Naive thymus-derived CD4-positive, alpha-beta T cell (primary cell): ENCODE measurements at regions not wholly inside any gene's neighbourhood (a gene's known extent, or its start where the extent isn't known, plus 50 kb on each side); places are given as distances from the start of the nearest gene placed in this dataset.

Experiments
- ATAC-seq: fragments of 150-1000 bp; cut with Tn5 transposase; 2 replicates; pipeline ENCODE4 v1.10.0; 2021; ENCODE audit warnings: mild to moderate bottlenecking, moderate library complexity
- CTCF ChIA-PET: fragments of 350-600 bp; sonication (Branson Sonifier 250); formaldehyde crosslinking; loops from one replicate; lab custom pipeline; 2021; ENCODE audit warnings: antibody characterized with exemption; lab: Charles Lee
- POLR2A ChIA-PET: fragments of 350-600 bp; sonication (Branson Sonifier 250); formaldehyde crosslinking; loops from one replicate; lab custom pipeline; 2021; ENCODE audit warnings: antibody characterized with exemption, inconsistent platforms; lab: Charles Lee
- DNase-seq, 9 donors: peaks; one replicate each; pipeline versions ENCODE4 v3.0.0 to v3.0.0-alpha.2; 2020 to 2022; ENCODE audit warnings: mixed read lengths in 1 of 9
- H3K27ac ChIP-seq: one replicate; pipeline ENCODE4 v1.7.0; 2013; ENCODE audit warnings: mild to moderate bottlenecking, low read depth, low read length, moderate library complexity
- H3K27me3 ChIP-seq, 2 donors: one replicate each; pipeline ENCODE4 v1.7.0; 2013; ENCODE audit warnings: low read length in 2 of 2, mild to moderate bottlenecking in 2 of 2, moderate library complexity in 2 of 2; ENCODE audit not compliant: control insufficient read depth in 2 of 2, insufficient read depth in 2 of 2
- H3K36me3 ChIP-seq, 3 experiments: 1 replicate in 2 of 3; 2 replicates in 1 of 3; pipeline ENCODE4 v1.7.0; 2013; ENCODE audit warnings: low read length in 3 of 3, mild to moderate bottlenecking in 3 of 3, moderate library complexity in 1 of 3; ENCODE audit not compliant: insufficient read depth in 3 of 3, control insufficient read depth in 2 of 3
- H3K4me1 ChIP-seq, 2 donors: one replicate each; pipeline ENCODE4 v1.7.0; 2013; ENCODE audit warnings: low read length in 2 of 2, mild to moderate bottlenecking in 2 of 2, moderate library complexity in 1 of 2; ENCODE audit not compliant: control insufficient read depth in 2 of 2, insufficient read depth in 2 of 2
- H3K4me3 ChIP-seq: 2 replicates; pipeline ENCODE4 v1.7.0; 2013; ENCODE audit warnings: mild to moderate bottlenecking, low read length
- H3K9me3 ChIP-seq, 3 experiments: 1 replicate in 2 of 3; 2 replicates in 1 of 3; pipeline ENCODE4 v1.7.0; 2013; ENCODE audit warnings: low read length in 3 of 3; ENCODE audit not compliant: control insufficient read depth in 2 of 3
- H3K27ac Mint-ChIP-seq, 9 donors: one replicate each; pipeline ENCODE4 v1.8.0; 2020 to 2022; ENCODE audit warnings: mixed read lengths in 9 of 9, mild to moderate bottlenecking in 8 of 9, moderate library complexity in 5 of 9, inconsistent platforms in 2 of 9
- H3K27me3 Mint-ChIP-seq, 5 donors: one replicate each; pipeline ENCODE4 v1.8.0; 2021 to 2022; ENCODE audit warnings: mixed read lengths in 5 of 5, mild to moderate bottlenecking in 1 of 5
- H3K36me3 Mint-ChIP-seq, 5 donors: one replicate each; pipeline ENCODE4 v1.8.0; 2020 to 2022; ENCODE audit warnings: mixed read lengths in 5 of 5, mild to moderate bottlenecking in 3 of 5, inconsistent platforms in 1 of 5
- H3K4me1 Mint-ChIP-seq, 7 donors: one replicate each; pipeline ENCODE4 v1.8.0; 2020 to 2022; ENCODE audit warnings: mixed read lengths in 7 of 7, mild to moderate bottlenecking in 3 of 7, inconsistent platforms in 1 of 7
- H3K4me3 Mint-ChIP-seq, 10 donors: one replicate each; pipeline ENCODE4 v1.8.0; 2020 to 2022; ENCODE audit warnings: mild to moderate bottlenecking in 10 of 10, mixed read lengths in 10 of 10, moderate library complexity in 6 of 10, inconsistent platforms in 2 of 10
- H3K9me3 Mint-ChIP-seq, 11 donors: one replicate each; pipeline ENCODE4 v1.8.0; 2020 to 2022; ENCODE audit warnings: mixed read lengths in 11 of 11, mild to moderate bottlenecking in 4 of 11, inconsistent platforms in 1 of 11, moderate library complexity in 1 of 11
- intact Hi-C, 2 donors: fragments of 100-400 bp; cut with micrococcal nuclease; formaldehyde crosslinking; loops; one replicate each; pipeline ENCODE4 v1.15.1; 2023

GRCh38 chr6:12530345-12530744 is 186.2 kb upstream of the PHACTR1 start:
- POLR2A ChIA-PET = no interaction called here
- H3K36me3 ChIP-seq = no peaks in the 10 kb centered on the region
- Mint-ChIP-seq H3K4me1 (peaks cover 0 to 2% (median 0%) of the 10 kb centered on the region in 7 donors), H3K27ac (peak overlapping the region in 1 of 9 donors; percentile 5), H3K36me3 (no peaks in the 10 kb centered on the region), H3K4me3 (no peak overlapping the region), H3K9me3 (peaks cover 0 to 4% (median 0%) of the 10 kb centered on the region in 11 donors), H3K27me3 (peaks cover 4 to 35% (median 15%) of the 10 kb centered on the region in 5 donors)
- intact Hi-C loops = no loop called here
- H3K4me1 ChIP-seq = no peaks in the 10 kb centered on the region
- ATAC-seq (no peak), DNase-seq (no peak)
- no peak overlapping the region for H3K27ac ChIP-seq
- no peaks in the 10 kb centered on the region for H3K9me3 ChIP-seq
- CTCF ChIA-PET = no interaction called here
- no peak overlapping the region for H3K4me3 ChIP-seq
- H3K27me3 ChIP-seq = no peaks in the 10 kb centered on the region

- Histone ChIP-seq H3K9me3 (no peaks in the 10 kb centered on the region), H3K4me3 (no peak overlapping the region), H3K36me3 (no peaks in the 10 kb centered on the region), H3K27ac (no peak overlapping the region), H3K4me1 (no peaks in the 10 kb centered on the region), H3K27me3 (no peaks in the 10 kb centered on the region)
- peaks cover 0 to under 1% (median 0%) of the 10 kb centered on the region in 11 donors for H3K9me3 Mint-ChIP-seq
- peaks cover 0 to 2% (median 0%) of the 10 kb centered on the region in 7 donors for H3K4me1 Mint-ChIP-seq
- H3K36me3 Mint-ChIP-seq = no peaks in the 10 kb centered on the region
- H3K27me3 Mint-ChIP-seq = peaks cover 4 to 26% (median 12%) of the 10 kb centered on the region in 5 donors
- H3K4me3 Mint-ChIP-seq = no peak overlapping the region
- no peak for ATAC-seq
- no peak overlapping the region for H3K27ac Mint-ChIP-seq
- ChIA-PET POLR2A (no interaction called here), CTCF (no interaction called here)
- no peak for DNase-seq
- intact Hi-C loops = no loop called here
Measured at GRCh38 chr6:12533586-12533985, 183.0 kb upstream of the PHACTR1 start.

- Mint-ChIP-seq H3K4me1 (peaks cover 0 to 2% (median 0%) of the 10 kb centered on the region in 7 donors), H3K27me3 (peaks cover 6 to 26% (median 16%) of the 10 kb centered on the region in 5 donors), H3K4me3 (no peak overlapping the region), H3K36me3 (no peaks in the 10 kb centered on the region), H3K27ac (no peak overlapping the region), H3K9me3 (peaks cover 0 to 2% (median 0%) of the 10 kb centered on the region in 11 donors)
- ChIA-PET POLR2A (no interaction called here), CTCF (no interaction called here)
- no peak overlapping the region for H3K27ac ChIP-seq
- no peaks in the 10 kb centered on the region for H3K27me3 ChIP-seq
- H3K36me3 ChIP-seq = no peaks in the 10 kb centered on the region
- DNase-seq = no peak
- intact Hi-C loops = no loop called here
- H3K4me3 ChIP-seq = no peak overlapping the region
- no peaks in the 10 kb centered on the region for H3K9me3 ChIP-seq
- no peak for ATAC-seq
- H3K4me1 ChIP-seq = no peaks in the 10 kb centered on the region
Measured at GRCh38 chr6:12534069-12534853, 182.3 kb upstream of the PHACTR1 start.

GRCh38 chr6:12535586-12536314 is 180.8 kb upstream of the PHACTR1 start:
- no peaks in the 10 kb centered on the region for H3K36me3 Mint-ChIP-seq
- H3K4me1 ChIP-seq = no peaks in the 10 kb centered on the region
- H3K9me3 ChIP-seq = no peaks in the 10 kb centered on the region
- H3K27me3 Mint-ChIP-seq = peaks cover 7 to 21% (median 16%) of the 10 kb centered on the region in 5 donors
- ChIA-PET CTCF (no interaction called here), POLR2A (no interaction called here)
- no peak for ATAC-seq
- no peak overlapping the region for H3K4me3 Mint-ChIP-seq
- H3K27ac ChIP-seq = no peak overlapping the region
- no peaks in the 10 kb centered on the region for H3K27me3 ChIP-seq
- no peaks in the 10 kb centered on the region for H3K36me3 ChIP-seq
- intact Hi-C loops = no loop called here
- no peak for DNase-seq
- no peak overlapping the region for H3K27ac Mint-ChIP-seq
- H3K4me1 Mint-ChIP-seq = peaks cover 0 to 2% (median 0%) of the 10 kb centered on the region in 7 donors
- H3K4me3 ChIP-seq = no peak overlapping the region
- H3K9me3 Mint-ChIP-seq = peaks cover 0 to 2% (median 0%) of the 10 kb centered on the region in 11 donors

GRCh38 chr6:12536416-12536815 is 180.2 kb upstream of the PHACTR1 start:
- peaks cover 0 to 2% (median 0%) of the 10 kb centered on the region in 11 donors for H3K9me3 Mint-ChIP-seq
- POLR2A ChIA-PET = no interaction called here
- Histone ChIP-seq H3K36me3 (no peaks in the 10 kb centered on the region), H3K4me3 (no peak overlapping the region), H3K4me1 (no peaks in the 10 kb centered on the region), H3K27ac (no peak overlapping the region), H3K9me3 (no peaks in the 10 kb centered on the region), H3K27me3 (no peaks in the 10 kb centered on the region)
- peaks cover 0 to 2% (median 0%) of the 10 kb centered on the region in 7 donors for H3K4me1 Mint-ChIP-seq
- peaks cover 7 to 21% (median 16%) of the 10 kb centered on the region in 5 donors for H3K27me3 Mint-ChIP-seq
- CTCF ChIA-PET = no interaction called here
- ATAC-seq = no peak
- DNase-seq = no peak
- no peak overlapping the region for H3K27ac Mint-ChIP-seq
- no peak overlapping the region for H3K4me3 Mint-ChIP-seq
- intact Hi-C loops = no loop called here
- H3K36me3 Mint-ChIP-seq = no peaks in the 10 kb centered on the region

GRCh38 chr6:12537389-12537788 is 179.2 kb upstream of the PHACTR1 start:
- no peaks in the 10 kb centered on the region for H3K27me3 ChIP-seq
- POLR2A ChIA-PET = no interaction called here
- no peak overlapping the region for H3K4me3 ChIP-seq
- Mint-ChIP-seq H3K36me3 (no peaks in the 10 kb centered on the region), H3K4me1 (peaks cover 0 to 2% (median 0%) of the 10 kb centered on the region in 7 donors), H3K9me3 (peaks cover 0 to 4% (median 0%) of the 10 kb centered on the region in 11 donors), H3K27ac (no peak overlapping the region), H3K27me3 (peaks cover 7 to 21% (median 15%) of the 10 kb centered on the region in 5 donors), H3K4me3 (no peak overlapping the region)
- H3K36me3 ChIP-seq = no peaks in the 10 kb centered on the region
- CTCF ChIA-PET = no interaction called here
- no peaks in the 10 kb centered on the region for H3K9me3 ChIP-seq
- intact Hi-C loops = no loop called here
- no peak for ATAC-seq
- H3K27ac ChIP-seq = no peak overlapping the region
- H3K4me1 ChIP-seq = no peaks in the 10 kb centered on the region
- DNase-seq = no peak
